Fibroblast of upper back skin (primary cell): ENCODE measurements at regions not wholly inside any gene's neighbourhood (a gene's known extent, or its start where the extent isn't known, plus 50 kb on each side); places are given as distances from the start of the nearest gene placed in this dataset.

Experiments used
- DNase-seq: peaks from one replicate; pipeline ENCODE4 v3.0.0-alpha.2; 2013

- DNase-seq, result no peak
Measured at GRCh38 chr13:63700350-63700749, 2284.7 kb upstream of the PCDH20 start.

GRCh38 chr13:63699948-63700347 is 2284.3 kb upstream of the PCDH20 start:
- DNase-seq, result no peak

- DNase-seq, result peak; percentile 44
Measured at GRCh38 chr13:63696055-63696454, 2280.4 kb upstream of the PCDH20 start.

- DNase-seq, result no peak
Measured at GRCh38 chr13:63693696-63694095, 2278.0 kb upstream of the PCDH20 start.

GRCh38 chr13:63691474-63691873 is 2275.8 kb upstream of the PCDH20 start:
- DNase-seq, result no peak

- DNase-seq, result peak; percentile 9
Measured at GRCh38 chr13:63690672-63691071, 2275.0 kb upstream of the PCDH20 start.

- no peak for DNase-seq
Measured at GRCh38 chr13:63684822-63685221, 2269.2 kb upstream of the PCDH20 start.

- no peak for DNase-seq
Measured at GRCh38 chr13:63680704-63681103, 2265.1 kb upstream of the PCDH20 start.

GRCh38 chr13:63671296-63671695 is 2255.6 kb upstream of the PCDH20 start:
- DNase-seq, result no peak

GRCh38 chr13:63651394-63651793 is 2235.7 kb upstream of the PCDH20 start:
- DNase-seq, result no peak

- no peak for DNase-seq
Measured at GRCh38 chr13:63643543-63643942, 2227.9 kb upstream of the PCDH20 start.

GRCh38 chr13:63636316-63636993 is 2220.8 kb upstream of the PCDH20 start:
- DNase-seq, result no peak

- no peak for DNase-seq
Measured at GRCh38 chr13:63632321-63632720, 2216.7 kb upstream of the PCDH20 start.

- DNase-seq, result no peak
Measured at GRCh38 chr13:63631006-63631405, 2215.4 kb upstream of the PCDH20 start.

- DNase-seq, result no peak
Measured at GRCh38 chr13:63629591-63629990, 2213.9 kb upstream of the PCDH20 start.

GRCh38 chr13:63628310-63628709 is 2212.7 kb upstream of the PCDH20 start:
- DNase-seq, result no peak

GRCh38 chr13:63625869-63626268 is 2210.2 kb upstream of the PCDH20 start:
- no peak for DNase-seq

GRCh38 chr13:63614874-63615612 is 2199.4 kb upstream of the PCDH20 start:
- DNase-seq, result no peak

GRCh38 chr13:63607153-63607552 is 2191.5 kb upstream of the PCDH20 start:
- no peak for DNase-seq

GRCh38 chr13:63605962-63606361 is 2190.3 kb upstream of the PCDH20 start:
- no peak for DNase-seq

GRCh38 chr13:63605403-63605802 is 2189.8 kb upstream of the PCDH20 start:
- DNase-seq, result no peak

GRCh38 chr13:63595811-63596210 is 2180.2 kb upstream of the PCDH20 start:
- no peak for DNase-seq

- DNase-seq, result no peak
Measured at GRCh38 chr13:63586467-63586866, 2170.8 kb upstream of the PCDH20 start.

- DNase-seq, result no peak
Measured at GRCh38 chr13:63578796-63579195, 2163.1 kb upstream of the PCDH20 start.

GRCh38 chr13:63567031-63567430 is 2151.4 kb upstream of the PCDH20 start:
- DNase-seq, result no peak
